Smooth muscle cell (in vitro differentiated cells): ENCODE measurements at regions not wholly inside any gene's neighbourhood (a gene's known extent, or its start where the extent isn't known, plus 50 kb on each side); places are given as distances from the start of the nearest gene placed in this dataset.

Source experiments
- DNase-seq: peaks from one replicate; lab custom pipeline; 2025; ENCODE audit not compliant: unreplicated experiment; lab: John Stamatoyannopoulos, UW
- H2AFZ ChIP-seq: fragments of 200-600 bp; sonication (generic); 2 replicates; pipeline ENCODE4 v1.6.0; 2016; ENCODE audit warnings: antibody characterized with exemption, low read depth, mild to moderate bottlenecking
- H3F3A ChIP-seq: fragments of 200-600 bp; sonication (generic); 2 replicates; pipeline ENCODE4 v1.6.0; 2017; ENCODE audit warnings: antibody characterized with exemption, low read depth
- H3K27ac ChIP-seq: fragments of 200-600 bp; sonication (generic); 2 replicates; pipeline ENCODE4 v1.5.1; 2016; ENCODE audit warnings: low read depth, mild to moderate bottlenecking
- H3K27me3 ChIP-seq: fragments of 200-600 bp; sonication (generic); 2 replicates; pipeline ENCODE4 v1.6.1; 2016; ENCODE audit warnings: low read depth, mild to moderate bottlenecking
- H3K36me3 ChIP-seq: fragments of 200-600 bp; sonication (generic); 2 replicates; pipeline ENCODE4 v1.5.1; 2016; ENCODE audit warnings: low read depth
- H3K4me1 ChIP-seq: fragments of 200-600 bp; sonication (generic); 2 replicates; pipeline ENCODE4 v1.5.1; 2016; ENCODE audit warnings: low read depth
- H3K4me2 ChIP-seq: fragments of 200-600 bp; sonication (generic); 2 replicates; pipeline ENCODE4 v1.6.0; 2016; ENCODE audit warnings: mild to moderate bottlenecking
- H3K4me3 ChIP-seq: fragments of 200-600 bp; sonication (generic); 2 replicates; pipeline ENCODE4 v1.5.1; 2016; ENCODE audit warnings: mild to moderate bottlenecking
- H3K79me2 ChIP-seq: fragments of 200-600 bp; sonication (generic); 2 replicates; pipeline ENCODE4 v1.6.0; 2016; ENCODE audit warnings: low read depth, mild to moderate bottlenecking
- H3K9ac ChIP-seq: fragments of 200-600 bp; sonication (generic); 2 replicates; pipeline ENCODE4 v1.6.0; 2016; ENCODE audit warnings: low read depth
- H3K9me3 ChIP-seq: fragments of 200-600 bp; sonication (generic); replicated peaks from 2 replicates; pipeline ENCODE4 v1.5.1; 2016; ENCODE audit warnings: low read depth
- H4K20me1 ChIP-seq: fragments of 200-600 bp; sonication (generic); 2 replicates; pipeline ENCODE4 v1.6.0; 2016; ENCODE audit warnings: low read depth
- CTCF ChIP-seq: fragments of 200-600 bp; sonication (generic); IDR thresholded peaks from 2 replicates; pipeline ENCODE4 v1.5.1; 2017; ENCODE audit warnings: borderline replicate concordance, mild to moderate bottlenecking, antibody characterized with exemption; ENCODE audit not compliant: insufficient read depth, poor library complexity, severe bottlenecking
- WGBS: methylation state at CpG from one replicate; pipeline ENCODE4 v1.1.7; 2016; ENCODE audit warnings: low lambda C conversion rate; 5-methylcytosine and 5-hydroxymethylcytosine counted together

DNA sequence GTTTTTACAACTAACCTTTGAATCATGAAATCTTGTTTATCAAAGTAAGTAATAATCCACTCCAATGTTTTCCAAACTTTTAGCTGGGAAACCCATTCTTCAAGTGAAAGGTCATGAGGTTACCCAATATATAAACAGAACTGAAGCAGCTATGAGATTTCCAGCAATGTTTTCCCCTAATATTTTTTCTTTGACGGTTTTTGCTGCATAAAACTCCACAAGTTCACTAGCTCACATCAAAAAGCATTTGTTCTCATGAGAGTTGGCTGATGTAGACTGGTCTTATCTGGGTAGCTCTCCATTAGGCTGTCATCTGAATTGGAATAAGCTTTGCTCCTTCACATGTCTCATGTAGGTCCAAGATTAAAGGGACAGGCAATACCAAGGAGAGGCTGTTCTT lies 241.2 kb upstream of the LRRC3B start:
- no peaks in the 10 kb centered on the region for H4K20me1 ChIP-seq
- no peak overlapping the region for H3K4me3 ChIP-seq
- H3K79me2 ChIP-seq: no peaks in the 10 kb centered on the region
- no peak overlapping the region for H3K9ac ChIP-seq
- no peaks in the 10 kb centered on the region for H3K27me3 ChIP-seq
- no peaks in the 10 kb centered on the region for H3K9me3 ChIP-seq
- no peak overlapping the region for H3K27ac ChIP-seq
- 81% methylated on average over 1 of the region's 1 CpG for WGBS
- H3K4me2 ChIP-seq: no peak overlapping the region
- TF ChIP-seq CTCF: no peak
- H2AFZ ChIP-seq: no peak overlapping the region
- no peaks in the 10 kb centered on the region for H3K4me1 ChIP-seq
- no peaks in the 10 kb centered on the region for H3K36me3 ChIP-seq
- H3F3A ChIP-seq: no peaks in the 10 kb centered on the region
- DNase-seq: no peak

GRCh38 chr3:26406636-26407035 lies 215.9 kb upstream of the LRRC3B start:
- H3K79me2 ChIP-seq: no peaks in the 10 kb centered on the region
- peaks cover 6% of the 10 kb centered on the region for H3K4me1 ChIP-seq
- no peaks in the 10 kb centered on the region for H3K27me3 ChIP-seq
- no peak overlapping the region for H3K4me3 ChIP-seq
- H3K27ac ChIP-seq: no peak overlapping the region
- no peaks in the 10 kb centered on the region for H3F3A ChIP-seq
- no peak overlapping the region for H3K4me2 ChIP-seq
- H3K9ac ChIP-seq: no peak overlapping the region
- WGBS: 98% methylated on average over 2 of the region's 2 CpGs
- no peaks in the 10 kb centered on the region for H4K20me1 ChIP-seq
- H3K9me3 ChIP-seq: no peaks in the 10 kb centered on the region
- DNase-seq: no peak
- H2AFZ ChIP-seq: no peak overlapping the region
- H3K36me3 ChIP-seq: no peaks in the 10 kb centered on the region
- TF ChIP-seq CTCF: no peak

GRCh38 chr3:26418553-26418952 lies 204.0 kb upstream of the LRRC3B start:
- H3K27ac ChIP-seq: no peak overlapping the region
- no peak overlapping the region for H2AFZ ChIP-seq
- no peak for DNase-seq
- no peaks in the 10 kb centered on the region for H3K36me3 ChIP-seq
- no peaks in the 10 kb centered on the region for H4K20me1 ChIP-seq
- H3K79me2 ChIP-seq: no peaks in the 10 kb centered on the region
- H3K4me3 ChIP-seq: no peak overlapping the region
- H3F3A ChIP-seq: no peaks in the 10 kb centered on the region
- no peak overlapping the region for H3K4me2 ChIP-seq
- no peaks in the 10 kb centered on the region for H3K27me3 ChIP-seq
- H3K4me1 ChIP-seq: no peaks in the 10 kb centered on the region
- TF ChIP-seq CTCF: no peak
- H3K9me3 ChIP-seq: no peaks in the 10 kb centered on the region
- no peak overlapping the region for H3K9ac ChIP-seq

DNA sequence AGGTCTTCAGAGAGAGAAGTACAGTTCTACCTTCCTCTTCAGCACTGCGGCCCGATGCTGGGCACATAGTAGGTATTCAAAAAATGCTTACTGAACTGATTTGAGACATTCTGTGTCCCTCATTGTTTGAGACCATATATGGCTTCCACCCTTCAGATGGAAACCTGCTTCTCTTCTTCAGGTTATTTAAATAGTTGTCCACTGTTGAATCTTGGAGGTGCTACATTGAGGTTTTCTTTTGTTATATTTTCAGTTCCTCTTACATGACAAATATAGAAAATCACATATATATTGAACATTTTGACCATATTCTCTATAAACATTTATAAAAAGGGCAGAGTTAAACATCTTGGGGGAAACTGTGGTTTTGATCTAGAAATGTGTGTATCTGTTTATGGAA lies 200.2 kb upstream of the LRRC3B start:
- Histone ChIP-seq H3K36me3 (no peaks in the 10 kb centered on the region), H3K9me3 (no peaks in the 10 kb centered on the region), H3K27ac (no peak overlapping the region), H3K4me3 (no peak overlapping the region), H3K4me2 (no peak overlapping the region), H3F3A (no peaks in the 10 kb centered on the region), H2AFZ (no peak overlapping the region), H4K20me1 (no peaks in the 10 kb centered on the region), H3K79me2 (no peaks in the 10 kb centered on the region), H3K9ac (no peak overlapping the region), H3K27me3 (no peaks in the 10 kb centered on the region), H3K4me1 (no peaks in the 10 kb centered on the region)
- DNase-seq: no peak
- no peak for TF ChIP-seq CTCF
- WGBS: 97% methylated on average over 2 of the region's 2 CpGs
